Common myeloid progenitor, CD34-positive (primary cell): ENCODE measurements at regions not wholly inside any gene's neighbourhood (a gene's known extent, or its start where the extent isn't known, plus 50 kb on each side); places are given as distances from the start of the nearest gene placed in this dataset.

Source experiments
- CTCF ChIA-PET: fragments of 350-600 bp; sonication (Branson Sonifier 250); formaldehyde crosslinking; loops from one replicate; lab custom pipeline; 2021; ENCODE audit warnings: antibody characterized with exemption; lab: Charles Lee
- POLR2A ChIA-PET: fragments of 350-600 bp; sonication (Branson Sonifier 250); formaldehyde crosslinking; loops from one replicate; lab custom pipeline; 2021; ENCODE audit warnings: antibody characterized with exemption; lab: Charles Lee
- DNase-seq, 3 donors: peaks; one replicate each; pipeline versions ENCODE4 v3.0.0 to v3.0.0-alpha.2; 2013
- H3K27ac ChIP-seq, 2 experiments: 1 replicate in 1 of 2; 2 replicates in 1 of 2; pipeline ENCODE4 v1.7.0; 2013; ENCODE audit warnings: inconsistent platforms in 2 of 2, low read length in 2 of 2, mild to moderate bottlenecking in 2 of 2, low read depth in 1 of 2, moderate library complexity in 1 of 2; ENCODE audit not compliant: severe bottlenecking in 2 of 2, insufficient read depth in 1 of 2, poor library complexity in 1 of 2
- H3K27me3 ChIP-seq, 5 experiments: replicated peaks in 2 of 5; 1 replicate in 3 of 5; 2 replicates in 2 of 5; pipeline versions ENCODE4 v1.6.1 to v1.7.0; 2013; ENCODE audit warnings: low read length in 4 of 5, mild to moderate bottlenecking in 2 of 5, moderate library complexity in 2 of 5, inconsistent platforms in 1 of 5; ENCODE audit not compliant: insufficient read depth in 5 of 5, control insufficient read depth in 4 of 5
- H3K36me3 ChIP-seq, 4 experiments: 1 replicate in 2 of 4; 2 replicates in 2 of 4; pipeline versions ENCODE4 v1.6.1 to v1.7.0; 2013; ENCODE audit warnings: low read length in 3 of 4, control low read depth in 1 of 4, mild to moderate bottlenecking in 1 of 4; ENCODE audit not compliant: control insufficient read depth in 4 of 4, insufficient read depth in 4 of 4
- H3K4me1 ChIP-seq, 4 experiments: 1 replicate in 3 of 4; 2 replicates in 1 of 4; pipeline versions ENCODE4 v1.6.1 to v1.7.1; 2013; ENCODE audit warnings: low read length in 3 of 4, mild to moderate bottlenecking in 3 of 4, control low read depth in 1 of 4, inconsistent platforms in 1 of 4, moderate library complexity in 1 of 4; ENCODE audit not compliant: control insufficient read depth in 4 of 4, insufficient read depth in 4 of 4; ENCODE audit errors: control extremely low read depth in 1 of 4
- H3K4me3 ChIP-seq, 7 experiments: 1 replicate in 4 of 7; 2 replicates in 3 of 7; pipeline versions ENCODE4 v1.5.1 to v1.7.0; 2013; ENCODE audit warnings: mild to moderate bottlenecking in 7 of 7, low read length in 6 of 7, moderate library complexity in 6 of 7, inconsistent platforms in 2 of 7, low read depth in 2 of 7, control low read depth in 1 of 7; ENCODE audit not compliant: insufficient read depth in 4 of 7, control insufficient read depth in 1 of 7; ENCODE audit errors: extremely low read depth in 1 of 7
- H3K9me3 ChIP-seq, 5 experiments: 1 replicate in 4 of 5; 2 replicates in 1 of 5; pipeline versions ENCODE4 v1.6.1 to v1.7.1; 2013; ENCODE audit warnings: low read length in 4 of 5, mild to moderate bottlenecking in 2 of 5, inconsistent platforms in 1 of 5, low read depth in 1 of 5, moderate library complexity in 1 of 5; ENCODE audit not compliant: control insufficient read depth in 4 of 5, insufficient read depth in 2 of 5; ENCODE audit errors: control extremely low read depth in 1 of 5
- whole genome bisulfite sequencing: methylation state at CpG from one replicate; pipeline ENCODE4 v1.1.5; 2013; ENCODE audit not compliant: insufficient coverage; 5-methylcytosine and 5-hydroxymethylcytosine counted together

DNA sequence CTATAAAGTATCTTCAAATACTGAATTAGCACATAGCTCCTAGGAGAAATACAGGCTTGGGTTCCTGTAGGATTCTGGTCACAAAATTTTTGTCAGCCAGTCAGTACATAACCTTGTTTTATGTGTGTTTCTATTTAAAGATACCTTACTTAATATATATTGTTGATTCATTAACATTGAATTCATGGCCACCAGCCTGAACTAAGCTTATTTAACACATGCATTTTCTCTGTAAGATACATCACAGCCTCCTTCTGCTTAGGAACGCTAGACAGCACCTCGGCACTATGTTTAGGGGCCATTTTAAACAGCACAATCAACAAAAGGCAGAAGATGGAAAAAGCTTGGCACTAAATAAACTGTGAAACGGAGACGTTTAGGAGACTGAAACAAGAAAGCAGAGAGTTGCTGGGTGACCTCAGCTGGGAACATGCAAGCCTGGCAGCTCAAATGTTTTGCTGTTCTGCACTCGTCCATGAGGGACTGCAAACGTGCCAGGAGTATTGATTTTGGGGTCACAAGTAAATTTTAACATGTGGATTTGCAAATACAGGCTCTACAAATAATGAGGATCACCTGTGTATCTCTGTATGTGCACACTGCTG is 432.2 kb upstream of the TPM1 start:
- POLR2A ChIA-PET: no interaction called here
- Histone ChIP-seq H3K9me3 (no peaks in the 10 kb centered on the region), H3K36me3 (no peaks in the 10 kb centered on the region), H3K4me1 (no peaks in the 10 kb centered on the region), H3K27me3 (no peaks in the 10 kb centered on the region), H3K27ac (no peak overlapping the region), H3K4me3 (no peak overlapping the region)
- CTCF ChIA-PET: interaction anchor here (0.6 kb wide), 1 partner anchor 120 kb away, joined by 3 read pairs; no protein-coding TSS in a partner anchor
- 96% methylated on average over 6 of the region's 6 CpGs for WGBS
- no peak for DNase-seq

- POLR2A ChIA-PET: no interaction called here
- H3K36me3 ChIP-seq: no peaks in the 10 kb centered on the region
- no peak for DNase-seq
- no peaks in the 10 kb centered on the region for H3K4me1 ChIP-seq
- H3K4me3 ChIP-seq: no peak overlapping the region
- no CpG with 5 or more reads among the region's 2 CpGs for WGBS
- H3K9me3 ChIP-seq: no peaks in the 10 kb centered on the region
- no peaks in the 10 kb centered on the region for H3K27me3 ChIP-seq
- H3K27ac ChIP-seq: no peak overlapping the region
- CTCF ChIA-PET: interaction anchor here (0.6 kb wide), 1 partner anchor 120 kb away, joined by 3 read pairs; no protein-coding TSS in a partner anchor
Measured at GRCh38 chr15:62611002-62611401, 431.5 kb upstream of the TPM1 start.

- CTCF ChIA-PET: no interaction called here
- POLR2A ChIA-PET: interaction anchor here (0.7 kb wide), 1 partner anchor 12 kb away, joined by 3 read pairs; no protein-coding TSS in a partner anchor
- Histone ChIP-seq H3K9me3 (no peaks in the 10 kb centered on the region), H3K27me3 (no peaks in the 10 kb centered on the region), H3K4me1 (no peaks in the 10 kb centered on the region), H3K27ac (no peak overlapping the region), H3K4me3 (no peak overlapping the region), H3K36me3 (no peaks in the 10 kb centered on the region)
- no peak for DNase-seq
- 89% methylated on average over 4 of the region's 5 CpGs for WGBS
Measured at GRCh38 chr15:62612183-62612733, 430.3 kb upstream of the TPM1 start.

DNA sequence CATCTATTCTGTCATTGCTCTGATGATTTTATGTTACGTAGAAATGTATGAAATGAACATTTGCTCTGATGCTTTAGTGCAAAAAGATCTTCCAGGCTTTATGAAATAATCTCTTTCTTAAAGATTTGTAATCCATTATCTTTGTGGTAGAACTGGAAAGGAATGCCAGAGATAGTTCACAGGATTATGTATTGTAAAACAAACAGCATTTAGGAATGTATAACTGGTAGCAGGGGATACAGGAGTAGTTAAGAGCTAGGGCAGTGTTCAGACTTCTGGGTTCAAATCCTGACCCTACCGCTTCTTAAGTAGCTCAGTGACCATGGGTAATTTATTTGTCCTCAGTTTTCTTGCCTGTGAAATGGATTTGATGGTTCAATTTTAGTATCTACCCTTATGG is 429.8 kb upstream of the TPM1 start:
- Histone ChIP-seq H3K36me3 (no peaks in the 10 kb centered on the region), H3K9me3 (no peaks in the 10 kb centered on the region), H3K4me1 (no peaks in the 10 kb centered on the region), H3K4me3 (no peak overlapping the region), H3K27me3 (no peaks in the 10 kb centered on the region), H3K27ac (no peak overlapping the region)
- CTCF ChIA-PET: no interaction called here
- WGBS: 100% methylated on average over 2 of the region's 2 CpGs
- POLR2A ChIA-PET: interaction anchor here (0.7 kb wide), 1 partner anchor 12 kb away, joined by 3 read pairs; no protein-coding TSS in a partner anchor
- no peak for DNase-seq

DNA sequence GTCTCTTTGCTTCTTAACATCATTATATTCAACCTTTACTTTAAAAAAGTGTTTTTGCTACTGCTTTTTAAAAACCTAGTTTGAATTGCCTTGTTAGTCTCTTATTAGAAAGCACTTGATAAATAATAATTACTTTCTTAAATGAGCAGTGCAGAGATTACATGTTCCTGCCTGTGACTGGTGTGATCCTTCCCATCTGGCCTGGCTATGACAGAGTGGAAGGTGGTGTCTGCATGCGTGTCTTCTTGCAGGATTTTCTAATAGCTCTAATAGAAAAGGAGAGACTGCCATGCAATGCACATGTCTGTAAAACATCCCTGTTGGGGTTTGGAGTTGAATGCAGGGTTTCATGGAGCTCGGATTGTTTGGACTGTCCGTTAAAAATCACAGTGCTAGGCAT is 425.8 kb upstream of the TPM1 start:
- ChIA-PET CTCF (no interaction called here), POLR2A (no interaction called here)

DNA sequence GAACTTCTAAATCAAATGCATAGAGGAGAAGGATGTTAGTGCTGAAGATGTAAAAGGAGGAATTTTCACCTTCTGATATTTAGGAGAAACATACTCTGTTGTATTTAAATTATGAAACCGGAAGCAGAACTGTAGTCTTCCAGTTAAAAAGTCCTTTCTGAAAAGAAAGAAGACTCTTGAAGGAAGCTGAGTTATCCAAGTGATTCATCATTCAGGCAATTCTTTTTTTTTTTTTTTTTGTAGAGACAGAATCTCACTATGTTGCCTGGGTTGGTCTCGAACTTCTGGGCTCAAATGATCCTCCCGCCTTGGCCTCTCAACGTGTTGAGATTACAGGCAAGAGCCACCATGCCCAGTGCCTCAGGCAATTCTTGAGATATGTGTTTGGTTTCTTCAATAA is 424.8 kb upstream of the TPM1 start:
- CTCF ChIA-PET: no interaction called here

More for the DNA sequence above, 425.8 kb upstream of the TPM1 start:
- no peaks in the 10 kb centered on the region for H3K4me1 ChIP-seq
- WGBS: 97% methylated on average over 3 of the region's 3 CpGs
- H3K36me3 ChIP-seq: no peaks in the 10 kb centered on the region
- no peak overlapping the region for H3K27ac ChIP-seq
- no peak overlapping the region for H3K4me3 ChIP-seq
- peaks cover 0 to 4% (median 0%) of the 10 kb centered on the region in 5 experiments for H3K27me3 ChIP-seq
- no peak for DNase-seq
- H3K9me3 ChIP-seq: no peaks in the 10 kb centered on the region

DNA sequence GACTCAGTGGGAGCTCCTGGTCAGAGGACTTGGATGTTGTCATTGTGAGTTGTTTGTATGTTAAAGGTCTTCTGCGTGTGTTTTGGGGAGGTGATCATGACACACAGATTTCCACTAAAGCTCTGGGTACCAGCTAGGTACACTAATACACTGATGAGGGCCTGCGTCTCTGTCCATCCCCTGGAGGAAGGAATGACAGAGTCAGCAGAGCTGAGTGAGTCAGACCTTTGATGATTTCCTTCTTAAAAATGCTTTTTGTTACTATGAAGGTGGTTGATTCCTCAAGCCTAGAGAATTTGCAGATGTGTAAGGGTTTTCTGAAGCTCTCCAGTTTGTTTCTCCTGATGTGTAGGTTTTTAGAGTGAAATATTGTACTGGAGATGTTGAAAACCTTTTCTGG is 424.1 kb upstream of the TPM1 start:
- Histone ChIP-seq H3K4me3 (no peak overlapping the region), H3K27me3 (peaks cover 0 to 4% (median 0%) of the 10 kb centered on the region in 5 experiments), H3K36me3 (no peaks in the 10 kb centered on the region), H3K9me3 (no peaks in the 10 kb centered on the region), H3K27ac (no peak overlapping the region), H3K4me1 (no peaks in the 10 kb centered on the region)
- 82% methylated on average over 1 of the region's 2 CpGs for WGBS
- ChIA-PET CTCF (no interaction called here), POLR2A (no interaction called here)
- no peak for DNase-seq

More for the DNA sequence above, 424.8 kb upstream of the TPM1 start:
- DNase-seq: no peak
- no peaks in the 10 kb centered on the region for H3K36me3 ChIP-seq
- POLR2A ChIA-PET: no interaction called here
- peaks cover 0 to 4% (median 0%) of the 10 kb centered on the region in 5 experiments for H3K27me3 ChIP-seq
- H3K9me3 ChIP-seq: no peaks in the 10 kb centered on the region
- H3K4me1 ChIP-seq: no peaks in the 10 kb centered on the region
- H3K27ac ChIP-seq: no peak overlapping the region
- no peak overlapping the region for H3K4me3 ChIP-seq
- WGBS: 100% methylated on average over 3 of the region's 4 CpGs
